Osteocyte (in vitro differentiated cells): ENCODE measurements at regions not wholly inside any gene's neighbourhood (a gene's known extent, or its start where the extent isn't known, plus 50 kb on each side); places are given as distances from the start of the nearest gene placed in this dataset.

Experiments
- DNase-seq: peaks from one replicate; pipeline ENCODE4 v3.0.0; 2021; ENCODE audit warnings: mixed read lengths; ENCODE audit not compliant: unreplicated experiment; ENCODE audit errors: extremely low spot score
- H3K27ac Mint-ChIP-seq: one replicate; pipeline ENCODE4 v1.8.0; 2021; ENCODE audit warnings: mild to moderate bottlenecking, mixed read lengths; ENCODE audit not compliant: unreplicated experiment
- H3K27me3 Mint-ChIP-seq: one replicate; pipeline ENCODE4 v1.8.0; 2021; ENCODE audit warnings: mixed read lengths; ENCODE audit not compliant: unreplicated experiment
- H3K36me3 Mint-ChIP-seq: one replicate; pipeline ENCODE4 v1.8.0; 2021; ENCODE audit warnings: mixed read lengths; ENCODE audit not compliant: unreplicated experiment
- H3K4me1 Mint-ChIP-seq: one replicate; pipeline ENCODE4 v1.8.0; 2021; ENCODE audit warnings: mixed read lengths; ENCODE audit not compliant: unreplicated experiment
- H3K4me3 Mint-ChIP-seq: one replicate; pipeline ENCODE4 v1.8.0; 2021; ENCODE audit warnings: mild to moderate bottlenecking, moderate library complexity, mixed read lengths; ENCODE audit not compliant: unreplicated experiment
- H3K9me3 Mint-ChIP-seq: one replicate; pipeline ENCODE4 v1.8.0; 2021; ENCODE audit warnings: mixed read lengths; ENCODE audit not compliant: unreplicated experiment
- TF ChIP-seq, protein P1 (sequence below): fragments of 200-600 bp; sonication (generic); IDR thresholded peaks from 2 replicates; pipeline ENCODE4 v1.5.0; 2021; ENCODE audit warnings: antibody characterized with exemption, mild to moderate bottlenecking, moderate library complexity

DNA sequence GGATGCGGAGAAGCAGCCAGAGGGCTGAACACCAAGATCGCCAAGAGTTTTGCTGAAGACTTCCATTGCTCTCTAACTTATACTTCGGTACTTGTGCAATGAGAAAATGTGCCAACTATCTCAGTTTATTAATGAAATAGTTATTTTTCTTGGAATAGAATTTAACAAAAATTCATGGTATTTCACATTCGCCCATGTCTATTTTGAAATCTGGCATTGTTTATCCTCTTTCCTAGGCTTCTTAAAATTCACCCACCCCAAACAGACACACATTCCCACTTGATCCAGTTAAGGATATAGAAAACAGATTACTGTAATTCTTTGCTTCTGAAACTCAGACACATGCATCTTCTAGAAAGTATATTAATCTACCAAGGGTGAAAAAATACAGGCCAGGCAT lies 56.3 kb upstream of the ADAMTS5 start:
- Mint-ChIP-seq H3K4me3 (no peak overlapping the region), H3K9me3 (no peaks in the 10 kb centered on the region), H3K27ac (peak overlapping the region; percentile 72), H3K4me1 (peaks cover 35% of the 10 kb centered on the region), H3K36me3 (no peaks in the 10 kb centered on the region), H3K27me3 (no peaks in the 10 kb centered on the region)
- DNase-seq = no peak
- TF ChIP-seq, protein P1, sequence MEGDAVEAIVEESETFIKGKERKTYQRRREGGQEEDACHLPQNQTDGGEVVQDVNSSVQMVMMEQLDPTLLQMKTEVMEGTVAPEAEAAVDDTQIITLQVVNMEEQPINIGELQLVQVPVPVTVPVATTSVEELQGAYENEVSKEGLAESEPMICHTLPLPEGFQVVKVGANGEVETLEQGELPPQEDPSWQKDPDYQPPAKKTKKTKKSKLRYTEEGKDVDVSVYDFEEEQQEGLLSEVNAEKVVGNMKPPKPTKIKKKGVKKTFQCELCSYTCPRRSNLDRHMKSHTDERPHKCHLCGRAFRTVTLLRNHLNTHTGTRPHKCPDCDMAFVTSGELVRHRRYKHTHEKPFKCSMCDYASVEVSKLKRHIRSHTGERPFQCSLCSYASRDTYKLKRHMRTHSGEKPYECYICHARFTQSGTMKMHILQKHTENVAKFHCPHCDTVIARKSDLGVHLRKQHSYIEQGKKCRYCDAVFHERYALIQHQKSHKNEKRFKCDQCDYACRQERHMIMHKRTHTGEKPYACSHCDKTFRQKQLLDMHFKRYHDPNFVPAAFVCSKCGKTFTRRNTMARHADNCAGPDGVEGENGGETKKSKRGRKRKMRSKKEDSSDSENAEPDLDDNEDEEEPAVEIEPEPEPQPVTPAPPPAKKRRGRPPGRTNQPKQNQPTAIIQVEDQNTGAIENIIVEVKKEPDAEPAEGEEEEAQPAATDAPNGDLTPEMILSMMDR = no peak

DNA sequence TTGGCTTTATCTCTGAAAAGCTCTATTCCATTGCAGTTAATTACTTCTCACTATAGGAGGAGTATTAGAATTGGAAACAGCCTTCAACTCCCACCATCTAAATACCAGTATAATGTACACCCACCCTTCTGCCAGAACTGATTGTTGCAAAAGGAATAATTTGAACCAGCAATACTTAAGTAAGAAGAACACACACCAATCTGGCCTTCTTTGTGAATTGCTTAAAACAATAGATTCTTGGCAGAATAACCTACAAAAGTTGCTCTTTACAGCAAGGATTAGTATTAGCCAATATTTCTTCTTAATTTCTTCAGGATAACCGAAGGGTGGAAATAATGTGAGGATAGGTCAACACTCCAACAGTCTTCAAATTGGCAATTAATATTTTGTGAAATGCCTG lies 54.9 kb upstream of the ADAMTS5 start:
- no peak overlapping the region for H3K4me3 Mint-ChIP-seq
- peaks cover 35% of the 10 kb centered on the region for H3K4me1 Mint-ChIP-seq
- TF ChIP-seq, protein P1 = no peak
- DNase-seq = no peak
- H3K9me3 Mint-ChIP-seq = peaks cover 8% of the 10 kb centered on the region
- H3K27ac Mint-ChIP-seq = no peak overlapping the region
- H3K36me3 Mint-ChIP-seq = no peaks in the 10 kb centered on the region
- H3K27me3 Mint-ChIP-seq = no peaks in the 10 kb centered on the region

DNA sequence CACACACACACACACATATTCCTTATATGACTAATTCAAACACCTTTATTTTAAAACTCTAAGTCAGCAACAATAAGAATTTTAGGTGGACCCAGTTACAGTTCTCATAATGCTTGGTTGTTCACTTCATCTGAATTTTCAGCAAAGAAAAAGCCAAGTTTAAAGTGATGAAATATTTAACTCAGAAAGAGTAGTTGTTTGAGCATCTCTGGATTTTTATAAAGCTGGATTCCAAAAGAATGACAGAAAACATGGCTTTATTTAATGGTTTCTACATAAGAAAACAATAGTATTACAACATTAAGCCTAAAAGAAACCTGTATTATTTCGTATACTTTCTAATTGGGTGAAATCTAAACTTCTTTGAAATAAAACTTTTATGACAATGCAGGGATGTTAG lies 54.2 kb upstream of the ADAMTS5 start:
- Mint-ChIP-seq H3K9me3 (peaks cover 10% of the 10 kb centered on the region), H3K27me3 (no peaks in the 10 kb centered on the region), H3K36me3 (no peaks in the 10 kb centered on the region), H3K4me1 (peaks cover 29% of the 10 kb centered on the region), H3K27ac (no peak overlapping the region), H3K4me3 (no peak overlapping the region)
- TF ChIP-seq, protein P1 = no peak
- no peak for DNase-seq

DNA sequence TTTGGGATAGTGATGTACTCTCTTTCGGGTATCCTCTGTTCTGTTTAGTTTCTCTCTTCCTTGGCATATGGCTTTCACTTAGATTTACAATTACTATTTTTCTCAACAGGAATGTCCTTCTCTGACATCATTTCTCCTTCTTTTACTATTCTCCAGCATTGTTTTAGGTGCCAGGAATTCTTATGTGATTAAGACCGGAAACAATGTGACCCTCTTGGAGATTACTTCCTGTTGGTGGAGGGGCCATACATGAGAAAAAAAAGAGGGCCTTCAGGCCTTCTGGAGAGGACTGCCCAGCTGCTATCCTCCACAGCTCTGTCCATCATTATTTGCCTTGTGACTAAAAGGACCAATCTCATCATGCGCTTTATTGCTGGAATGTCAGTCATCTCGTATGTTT lies 50.4 kb upstream of the ADAMTS5 start:
- H3K4me3 Mint-ChIP-seq = no peak overlapping the region
- H3K27me3 Mint-ChIP-seq = no peaks in the 10 kb centered on the region
- TF ChIP-seq, protein P1 = no peak
- H3K9me3 Mint-ChIP-seq = peaks cover 10% of the 10 kb centered on the region
- no peak overlapping the region for H3K27ac Mint-ChIP-seq
- peaks cover 4% of the 10 kb centered on the region for H3K4me1 Mint-ChIP-seq
- DNase-seq = no peak
- H3K36me3 Mint-ChIP-seq = no peaks in the 10 kb centered on the region
